ENCODE measurements at regions not wholly inside any gene's neighbourhood (a gene's known extent, or its start where the extent isn't known, plus 50 kb on each side); places are given as distances from the start of the nearest gene placed in this dataset.
"Not testable (repeated sequence)": the region's sequence is repeated elsewhere in the genome, so short reads cannot be mapped to it uniquely, and the experiment has no call there.

DNA sequence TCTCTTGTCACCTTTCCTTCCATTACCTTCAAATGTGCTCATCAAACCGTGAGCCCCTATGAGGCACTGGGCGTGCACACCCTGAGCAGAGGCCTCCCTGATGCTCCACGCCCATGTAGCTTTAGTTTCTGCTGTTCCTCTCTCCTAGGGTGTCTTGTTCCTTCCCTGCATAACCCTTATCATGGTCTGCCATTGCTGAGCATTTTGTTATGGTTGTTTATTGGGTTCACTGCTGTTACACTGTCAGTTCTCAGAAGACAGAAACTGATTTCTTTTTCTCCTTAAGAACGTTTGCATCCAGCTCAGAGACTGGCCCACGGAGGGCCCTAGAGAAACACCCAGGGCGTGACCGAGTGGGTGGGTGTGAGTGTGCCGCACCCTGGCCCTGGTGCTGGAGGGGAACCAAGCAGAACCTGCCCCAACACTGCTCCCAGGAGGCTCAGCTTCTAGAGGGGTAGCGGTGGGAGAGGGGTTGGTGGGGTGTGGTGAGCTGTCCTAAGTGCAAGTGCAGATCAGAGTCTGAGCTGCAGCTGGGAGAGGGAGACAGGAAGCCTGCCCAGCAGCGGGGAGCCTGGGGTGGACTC, 61.4 kb upstream of the URI1 start:
- ATAC-seq, result no peak
- H3K4me1 ChIP-seq, result no peaks in the 10 kb centered on the region
- H3K27ac ChIP-seq, result no peak overlapping the region
- intact Hi-C loops (cut with DNase I), result no loop called here
- H3K4me3 ChIP-seq, result no peak overlapping the region
- peaks cover 19% of the 10 kb centered on the region for H3K27me3 ChIP-seq (ENCODE audit: low read depth)
- H3K36me3 ChIP-seq, result no peaks in the 10 kb centered on the region
- DNase-seq, result no peak
- TF ChIP-seq, protein P1, sequence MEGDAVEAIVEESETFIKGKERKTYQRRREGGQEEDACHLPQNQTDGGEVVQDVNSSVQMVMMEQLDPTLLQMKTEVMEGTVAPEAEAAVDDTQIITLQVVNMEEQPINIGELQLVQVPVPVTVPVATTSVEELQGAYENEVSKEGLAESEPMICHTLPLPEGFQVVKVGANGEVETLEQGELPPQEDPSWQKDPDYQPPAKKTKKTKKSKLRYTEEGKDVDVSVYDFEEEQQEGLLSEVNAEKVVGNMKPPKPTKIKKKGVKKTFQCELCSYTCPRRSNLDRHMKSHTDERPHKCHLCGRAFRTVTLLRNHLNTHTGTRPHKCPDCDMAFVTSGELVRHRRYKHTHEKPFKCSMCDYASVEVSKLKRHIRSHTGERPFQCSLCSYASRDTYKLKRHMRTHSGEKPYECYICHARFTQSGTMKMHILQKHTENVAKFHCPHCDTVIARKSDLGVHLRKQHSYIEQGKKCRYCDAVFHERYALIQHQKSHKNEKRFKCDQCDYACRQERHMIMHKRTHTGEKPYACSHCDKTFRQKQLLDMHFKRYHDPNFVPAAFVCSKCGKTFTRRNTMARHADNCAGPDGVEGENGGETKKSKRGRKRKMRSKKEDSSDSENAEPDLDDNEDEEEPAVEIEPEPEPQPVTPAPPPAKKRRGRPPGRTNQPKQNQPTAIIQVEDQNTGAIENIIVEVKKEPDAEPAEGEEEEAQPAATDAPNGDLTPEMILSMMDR (IDR thresholded peaks at IDR 0.05), result no peak
- H3K9me3 ChIP-seq, result no peaks in the 10 kb centered on the region

DNA sequence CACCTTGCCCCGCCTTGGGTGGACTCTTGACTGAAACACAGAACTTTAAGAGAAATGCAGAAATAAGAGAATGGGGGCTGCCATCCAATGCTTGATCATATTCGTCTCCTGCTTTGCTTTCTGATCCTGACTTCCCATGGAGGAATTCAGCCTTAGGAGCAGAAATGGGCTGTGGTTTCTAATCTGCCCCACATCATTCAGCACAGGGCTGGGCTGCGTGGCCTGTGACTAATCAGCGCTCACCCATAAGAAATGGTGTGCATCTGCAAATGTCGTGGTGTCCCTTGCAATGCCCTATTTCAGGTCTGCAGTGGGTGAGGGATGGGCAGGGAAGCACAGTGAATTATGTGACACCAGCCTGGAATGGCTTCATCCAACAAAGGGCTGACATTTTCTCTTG, 60.7 kb upstream of the URI1 start:
- Histone ChIP-seq H3K27ac (no peak overlapping the region), H3K4me1 (no peaks in the 10 kb centered on the region), H3K36me3 (no peaks in the 10 kb centered on the region), H3K9me3 (no peaks in the 10 kb centered on the region), H3K4me3 (no peak overlapping the region), H3K27me3 (ENCODE audit: low read depth) (peaks cover 18% of the 10 kb centered on the region)
- ATAC-seq (no peak), DNase-seq (no peak)
- intact Hi-C loops (cut with DNase I), result no loop called here
- TF ChIP-seq, protein P1 (IDR thresholded peaks at IDR 0.05), result no peak

DNA sequence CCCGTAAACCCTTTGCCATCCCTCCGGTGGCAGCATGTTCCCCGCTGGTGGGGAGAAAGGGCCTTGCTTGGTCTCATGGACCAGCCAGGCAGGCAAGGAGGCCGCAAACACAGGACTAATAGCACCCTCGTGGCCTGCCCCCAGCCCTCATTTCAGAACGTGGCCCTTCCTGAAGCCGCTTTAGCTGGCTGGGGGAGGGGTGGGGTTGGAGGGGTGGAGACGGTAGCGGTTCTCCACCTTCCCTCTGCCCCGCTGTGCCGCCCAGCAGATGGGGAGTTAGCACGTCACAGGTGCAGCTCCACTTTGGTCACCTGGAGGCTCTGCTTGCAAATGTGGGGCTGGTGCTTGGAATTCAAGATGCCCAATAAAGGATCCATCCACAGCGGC, 59.3 kb upstream of the URI1 start:
- intact Hi-C loops (cut with DNase I), result no loop called here
- no peak for DNase-seq
- no peaks in the 10 kb centered on the region for H3K36me3 ChIP-seq
- H3K27ac ChIP-seq, result no peak overlapping the region
- TF ChIP-seq, protein P1 (IDR thresholded peaks at IDR 0.05), result no peak
- H3K4me3 ChIP-seq, result no peak overlapping the region
- no peaks in the 10 kb centered on the region for H3K9me3 ChIP-seq
- H3K27me3 ChIP-seq (ENCODE audit: low read depth), result peaks cover 13% of the 10 kb centered on the region
- H3K4me1 ChIP-seq, result no peaks in the 10 kb centered on the region
- no peak for ATAC-seq

DNA sequence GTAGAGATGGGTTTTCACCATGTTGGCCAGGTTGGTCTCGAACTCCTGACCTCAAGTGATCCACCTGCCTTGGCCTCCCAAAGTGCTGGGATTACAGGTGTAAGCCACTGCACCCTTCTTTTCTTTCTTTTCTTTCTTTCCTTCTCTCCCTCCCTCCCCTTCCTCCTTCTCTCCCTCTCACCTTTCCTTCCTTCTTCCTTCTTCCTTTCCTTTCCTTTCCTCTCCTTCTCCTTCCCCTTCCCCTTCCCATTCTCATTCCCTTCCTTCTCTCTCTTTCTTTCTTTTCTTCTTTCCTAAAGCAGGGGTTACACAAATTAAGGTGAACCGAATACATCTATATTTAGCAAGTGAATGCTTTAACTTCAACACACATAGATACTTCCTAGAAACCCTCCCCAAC, 58.0 kb upstream of the URI1 start:
- Histone ChIP-seq H3K27ac (no peak overlapping the region), H3K4me3 (no peak overlapping the region), H3K4me1 (no peaks in the 10 kb centered on the region), H3K27me3 (ENCODE audit: low read depth) (peaks cover 13% of the 10 kb centered on the region), H3K9me3 (no peaks in the 10 kb centered on the region), H3K36me3 (no peaks in the 10 kb centered on the region)
- intact Hi-C loops (cut with DNase I), result no loop called here
- TF ChIP-seq, protein P1 (IDR thresholded peaks at IDR 0.05), result no peak
- DNase-seq, result no peak
- no peak for ATAC-seq

DNA sequence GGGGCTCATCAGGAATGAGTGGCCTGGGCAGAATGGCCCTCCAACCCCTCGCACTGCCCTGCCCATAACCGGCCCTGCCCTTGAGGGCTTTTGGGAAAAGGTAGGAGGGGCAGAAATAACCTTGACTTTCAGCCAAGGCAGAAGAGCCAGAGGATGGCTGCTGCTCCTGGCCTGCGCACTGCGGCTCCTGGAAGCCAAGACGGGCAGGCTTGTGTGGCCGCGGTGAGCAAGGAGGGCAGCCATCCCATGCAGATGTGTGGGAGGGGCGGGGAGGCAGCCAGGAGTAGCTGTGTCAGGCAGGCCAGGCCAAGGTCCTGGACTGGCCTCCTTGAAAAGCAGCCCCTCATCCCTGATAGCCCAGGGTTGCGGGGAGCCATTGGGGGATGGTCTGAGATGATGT, 57.6 kb upstream of the URI1 start:
- intact Hi-C loops (cut with DNase I), result no loop called here
- H3K27ac ChIP-seq, result no peak overlapping the region
- TF ChIP-seq, protein P1 (IDR thresholded peaks at IDR 0.05), result no peak
- peaks cover 9% of the 10 kb centered on the region for H3K27me3 ChIP-seq (ENCODE audit: low read depth)
- H3K9me3 ChIP-seq, result no peaks in the 10 kb centered on the region
- H3K4me3 ChIP-seq, result no peak overlapping the region
- DNase-seq (no peak), ATAC-seq (no peak)
- H3K36me3 ChIP-seq, result no peaks in the 10 kb centered on the region
- H3K4me1 ChIP-seq, result no peaks in the 10 kb centered on the region

DNA sequence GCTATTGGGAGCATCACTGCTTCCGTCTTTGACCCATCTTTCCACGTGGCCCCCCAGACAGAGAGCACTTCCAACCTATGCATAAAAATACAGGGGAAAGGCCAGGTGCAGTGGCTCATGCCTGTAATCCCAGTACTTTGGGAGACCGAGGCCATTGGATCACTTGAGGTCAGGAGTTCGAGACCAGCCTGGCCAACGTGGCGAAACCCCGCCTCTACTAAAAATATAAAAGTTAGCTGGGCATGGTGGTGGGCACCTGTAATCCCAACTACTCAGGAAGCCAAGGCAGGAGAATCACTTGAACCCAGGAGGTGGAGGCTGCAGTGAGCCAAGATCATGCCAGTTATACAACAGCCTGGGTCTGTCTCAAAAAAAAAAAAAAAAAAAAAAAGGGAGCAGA, 55.9 kb upstream of the URI1 start:
- H3K4me1 ChIP-seq; H3K9me3 ChIP-seq; H3K27me3 ChIP-seq (ENCODE audit: low read depth); intact Hi-C loops (cut with DNase I); H3K27ac ChIP-seq; H3K36me3 ChIP-seq; DNase-seq; ATAC-seq; H3K4me3 ChIP-seq: not testable (repeated sequence)

Data from lower lobe of right lung (tissue), 2 donors.